ENCODE measurements at regions not wholly inside any gene's neighbourhood (a gene's known extent, or its start where the extent isn't known, plus 50 kb on each side); places are given as distances from the start of the nearest gene placed in this dataset.

DNA sequence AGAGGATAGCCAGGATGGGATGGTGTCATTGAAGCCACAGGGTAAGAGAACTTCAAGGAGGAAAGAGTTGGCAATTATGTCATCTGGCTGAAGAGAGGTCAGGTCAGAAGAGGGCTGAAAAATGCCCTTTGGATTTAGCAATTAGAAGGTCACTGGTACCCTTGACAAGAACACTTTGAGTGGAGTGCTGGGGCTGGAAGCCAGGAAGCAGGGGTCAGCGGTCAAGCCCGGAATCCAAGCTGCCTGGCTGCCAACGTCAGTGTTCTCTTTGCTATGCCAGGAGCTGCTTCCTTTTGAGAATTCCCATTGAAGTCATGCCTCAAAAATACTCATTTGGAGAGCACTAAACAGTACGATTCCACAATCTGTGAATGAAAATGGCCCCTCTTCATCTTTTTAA, 386.5 kb downstream of the SHQ1 start:
- WGBS (ENCODE audit: low lambda C conversion rate), result 52% methylated on average over 4 of the region's 4 CpGs
- POLR2A ChIA-PET, result no interaction called here
- H2AFZ ChIP-seq (ENCODE audit: low read depth), result no peak overlapping the region

More for the DNA sequence above, 386.5 kb downstream of the SHQ1 start:
- Histone ChIP-seq H3K9me2 (no peaks in the 10 kb centered on the region), H3K27ac (ENCODE audit: low read depth in 2 of 2, low read length in 1 of 2) (no peak overlapping the region), H3K9ac (no peak overlapping the region), H3K4me3 (ENCODE audit: low read depth in 2 of 2, low read length in 1 of 2) (no peak overlapping the region), H3K27me3 (ENCODE audit: insufficient read depth) (peaks cover 58% of the 10 kb centered on the region; the same call in 1 of the 2 replicates), H3K36me3 (replicated peaks in 1 of 2; ENCODE audit: control insufficient read depth in 1 of 2, insufficient read depth in 2 of 2, low read length in 1 of 2) (no peaks in the 10 kb centered on the region), H3K4me2 (no peak overlapping the region), H3K4me1 (ENCODE audit: control insufficient read depth in 1 of 2, insufficient read depth in 2 of 2, low read depth in 1 of 2, low read length in 1 of 2) (no peaks in the 10 kb centered on the region; a peak in 1 of 4 replicates), H3K9me3 (no peaks in the 10 kb centered on the region), H4K20me1 (ENCODE audit: insufficient read depth) (no peaks in the 10 kb centered on the region), H3F3A (replicated peaks; ENCODE audit: insufficient read depth) (no peaks in the 10 kb centered on the region), H3K79me2 (ENCODE audit: insufficient read depth) (no peaks in the 10 kb centered on the region)
- TF ChIP-seq, protein P1, sequence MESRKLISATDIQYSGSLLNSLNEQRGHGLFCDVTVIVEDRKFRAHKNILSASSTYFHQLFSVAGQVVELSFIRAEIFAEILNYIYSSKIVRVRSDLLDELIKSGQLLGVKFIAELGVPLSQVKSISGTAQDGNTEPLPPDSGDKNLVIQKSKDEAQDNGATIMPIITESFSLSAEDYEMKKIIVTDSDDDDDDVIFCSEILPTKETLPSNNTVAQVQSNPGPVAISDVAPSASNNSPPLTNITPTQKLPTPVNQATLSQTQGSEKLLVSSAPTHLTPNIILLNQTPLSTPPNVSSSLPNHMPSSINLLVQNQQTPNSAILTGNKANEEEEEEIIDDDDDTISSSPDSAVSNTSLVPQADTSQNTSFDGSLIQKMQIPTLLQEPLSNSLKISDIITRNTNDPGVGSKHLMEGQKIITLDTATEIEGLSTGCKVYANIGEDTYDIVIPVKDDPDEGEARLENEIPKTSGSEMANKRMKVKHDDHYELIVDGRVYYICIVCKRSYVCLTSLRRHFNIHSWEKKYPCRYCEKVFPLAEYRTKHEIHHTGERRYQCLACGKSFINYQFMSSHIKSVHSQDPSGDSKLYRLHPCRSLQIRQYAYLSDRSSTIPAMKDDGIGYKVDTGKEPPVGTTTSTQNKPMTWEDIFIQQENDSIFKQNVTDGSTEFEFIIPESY (IDR thresholded peaks at IDR 0.05; ENCODE audit: borderline replicate concordance, low read depth), result no peak
- TF ChIP-seq RXRA (IDR thresholded peaks at IDR 0.05; ENCODE audit: borderline replicate concordance, low read depth) (no peak), TCF12 (IDR thresholded peaks at IDR 0.05) (no peak), NRF1 (IDR thresholded peaks at IDR 0.05; ENCODE audit: low read depth, low read length) (no peak), CHD2 (IDR thresholded peaks at IDR 0.05; ENCODE audit: low read length, partially characterized antibody) (no peak), FOSL2 (IDR thresholded peaks at IDR 0.05; ENCODE audit: borderline replicate concordance, low read depth) (no peak), MAX (IDR thresholded peaks at IDR 0.05; ENCODE audit: low read depth) (no peak), RCOR1 (IDR thresholded peaks at IDR 0.05; ENCODE audit: low read length) (no peak), PBX3 (IDR thresholded peaks at IDR 0.05) (no peak), EZH2phosphoT487 (IDR thresholded peaks at IDR 0.05; ENCODE audit: borderline replicate concordance, low read depth) (no peak), REST (IDR thresholded peaks at IDR 0.05; ENCODE audit: low read depth, low read length) (no peak), ELF1 (IDR thresholded peaks at IDR 0.05) (no peak), TAF1 (IDR thresholded peaks at IDR 0.05; ENCODE audit: borderline replicate concordance, low read depth, low read length) (no peak), SMC3 (IDR thresholded peaks at IDR 0.05; ENCODE audit: low read depth, low read length) (no peak), GABPA (IDR thresholded peaks at IDR 0.05; ENCODE audit: low read depth) (no peak), RFX5 (IDR thresholded peaks at IDR 0.05; ENCODE audit: low read length) (no peak)
- TF ChIP-seq, protein P2, sequence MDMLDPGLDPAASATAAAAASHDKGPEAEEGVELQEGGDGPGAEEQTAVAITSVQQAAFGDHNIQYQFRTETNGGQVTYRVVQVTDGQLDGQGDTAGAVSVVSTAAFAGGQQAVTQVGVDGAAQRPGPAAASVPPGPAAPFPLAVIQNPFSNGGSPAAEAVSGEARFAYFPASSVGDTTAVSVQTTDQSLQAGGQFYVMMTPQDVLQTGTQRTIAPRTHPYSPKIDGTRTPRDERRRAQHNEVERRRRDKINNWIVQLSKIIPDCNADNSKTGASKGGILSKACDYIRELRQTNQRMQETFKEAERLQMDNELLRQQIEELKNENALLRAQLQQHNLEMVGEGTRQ (IDR thresholded peaks at IDR 0.05; ENCODE audit: borderline replicate concordance, low read depth, low read length), result no peak
- TF ChIP-seq, protein P3, sequence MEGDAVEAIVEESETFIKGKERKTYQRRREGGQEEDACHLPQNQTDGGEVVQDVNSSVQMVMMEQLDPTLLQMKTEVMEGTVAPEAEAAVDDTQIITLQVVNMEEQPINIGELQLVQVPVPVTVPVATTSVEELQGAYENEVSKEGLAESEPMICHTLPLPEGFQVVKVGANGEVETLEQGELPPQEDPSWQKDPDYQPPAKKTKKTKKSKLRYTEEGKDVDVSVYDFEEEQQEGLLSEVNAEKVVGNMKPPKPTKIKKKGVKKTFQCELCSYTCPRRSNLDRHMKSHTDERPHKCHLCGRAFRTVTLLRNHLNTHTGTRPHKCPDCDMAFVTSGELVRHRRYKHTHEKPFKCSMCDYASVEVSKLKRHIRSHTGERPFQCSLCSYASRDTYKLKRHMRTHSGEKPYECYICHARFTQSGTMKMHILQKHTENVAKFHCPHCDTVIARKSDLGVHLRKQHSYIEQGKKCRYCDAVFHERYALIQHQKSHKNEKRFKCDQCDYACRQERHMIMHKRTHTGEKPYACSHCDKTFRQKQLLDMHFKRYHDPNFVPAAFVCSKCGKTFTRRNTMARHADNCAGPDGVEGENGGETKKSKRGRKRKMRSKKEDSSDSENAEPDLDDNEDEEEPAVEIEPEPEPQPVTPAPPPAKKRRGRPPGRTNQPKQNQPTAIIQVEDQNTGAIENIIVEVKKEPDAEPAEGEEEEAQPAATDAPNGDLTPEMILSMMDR (IDR thresholded peaks at IDR 0.05), result no peak
- no peak for DNase-seq
- CTCF ChIA-PET, result no interaction called here
